ENCODE measurements at regions not wholly inside any gene's neighbourhood (a gene's known extent, or its start where the extent isn't known, plus 50 kb on each side); places are given as distances from the start of the nearest gene placed in this dataset.

GRCh38 chr4:3877236-3877635 is 111.1 kb downstream of the ADRA2C start:
- intact Hi-C loops (cut with micrococcal nuclease) = no loop called here
- DNase-seq (no peak), ATAC-seq (no peak)
- H3K9me3 ChIP-seq (ENCODE audit: low read length) = no peaks in the 10 kb centered on the region
- no peaks in the 10 kb centered on the region for H3K4me1 ChIP-seq (ENCODE audit: insufficient read depth, low read length)
- H3K27ac ChIP-seq (ENCODE audit: low read length) = no peak overlapping the region
- H3K9ac ChIP-seq (ENCODE audit: low read length) = no peak overlapping the region
- no peak overlapping the region for H3K4me3 ChIP-seq (ENCODE audit: low read length)
- TF ChIP-seq EZH2phosphoT487 (IDR thresholded peaks at IDR 0.05; ENCODE audit: borderline replicate concordance, low read length) = no peak
- TF ChIP-seq EZH2 (IDR thresholded peaks at IDR 0.05; ENCODE audit: low read length, unreplicated experiment) = no peak
- TF ChIP-seq, protein P1, sequence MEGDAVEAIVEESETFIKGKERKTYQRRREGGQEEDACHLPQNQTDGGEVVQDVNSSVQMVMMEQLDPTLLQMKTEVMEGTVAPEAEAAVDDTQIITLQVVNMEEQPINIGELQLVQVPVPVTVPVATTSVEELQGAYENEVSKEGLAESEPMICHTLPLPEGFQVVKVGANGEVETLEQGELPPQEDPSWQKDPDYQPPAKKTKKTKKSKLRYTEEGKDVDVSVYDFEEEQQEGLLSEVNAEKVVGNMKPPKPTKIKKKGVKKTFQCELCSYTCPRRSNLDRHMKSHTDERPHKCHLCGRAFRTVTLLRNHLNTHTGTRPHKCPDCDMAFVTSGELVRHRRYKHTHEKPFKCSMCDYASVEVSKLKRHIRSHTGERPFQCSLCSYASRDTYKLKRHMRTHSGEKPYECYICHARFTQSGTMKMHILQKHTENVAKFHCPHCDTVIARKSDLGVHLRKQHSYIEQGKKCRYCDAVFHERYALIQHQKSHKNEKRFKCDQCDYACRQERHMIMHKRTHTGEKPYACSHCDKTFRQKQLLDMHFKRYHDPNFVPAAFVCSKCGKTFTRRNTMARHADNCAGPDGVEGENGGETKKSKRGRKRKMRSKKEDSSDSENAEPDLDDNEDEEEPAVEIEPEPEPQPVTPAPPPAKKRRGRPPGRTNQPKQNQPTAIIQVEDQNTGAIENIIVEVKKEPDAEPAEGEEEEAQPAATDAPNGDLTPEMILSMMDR (conservative IDR thresholded peaks at IDR 0.05; ENCODE audit: low read depth, low read length) = no peak
- no peaks in the 10 kb centered on the region for H3K9me2 ChIP-seq (replicated peaks; ENCODE audit: low read length)
- no peak overlapping the region for H3K4me2 ChIP-seq (ENCODE audit: low read length)
- ChIA-PET CTCF (no interaction called here), POLR2A (ENCODE audit: unreplicated experiment) (no interaction called here)
- BruUV-seq (replicated peaks) = no TSS peak
- H3K79me2 ChIP-seq (ENCODE audit: low read length) = no peaks in the 10 kb centered on the region
- no peaks in the 10 kb centered on the region for H3F3A ChIP-seq (ENCODE audit: low read length, unreplicated experiment)
- H3K36me3 ChIP-seq (ENCODE audit: low read depth, low read length) = no peaks in the 10 kb centered on the region
- H4K20me1 ChIP-seq (ENCODE audit: low read length) = no peaks in the 10 kb centered on the region
- no peak overlapping the region for H2AFZ ChIP-seq (ENCODE audit: low read length)
- peaks cover 51% of the 10 kb centered on the region for H3K27me3 ChIP-seq (ENCODE audit: low read length)

DNA sequence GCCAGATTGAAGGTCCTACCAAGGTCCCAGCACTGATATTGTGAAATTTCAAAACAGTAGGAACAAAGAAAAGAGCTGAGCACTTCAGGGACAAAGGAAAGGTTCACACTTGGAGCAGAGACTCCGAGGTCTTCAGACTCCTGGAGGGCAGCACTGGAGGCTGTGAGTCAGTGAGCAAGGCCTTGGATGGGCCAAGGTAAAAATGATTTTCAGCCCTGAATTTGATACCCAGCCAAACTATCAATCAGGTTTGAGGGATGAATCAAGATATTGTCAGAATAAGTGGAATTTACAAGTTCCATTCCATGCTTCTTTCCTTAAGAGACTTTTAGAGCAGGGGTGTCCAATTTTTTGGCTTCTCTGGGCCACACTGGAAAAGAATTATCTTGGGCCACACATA is 111.7 kb downstream of the ADRA2C start:
- Histone ChIP-seq H3K9me3 (ENCODE audit: low read length) (no peaks in the 10 kb centered on the region), H3K36me3 (ENCODE audit: low read depth, low read length) (no peaks in the 10 kb centered on the region), H3K9me2 (replicated peaks; ENCODE audit: low read length) (no peaks in the 10 kb centered on the region), H3F3A (ENCODE audit: low read length, unreplicated experiment) (no peaks in the 10 kb centered on the region), H3K9ac (ENCODE audit: low read length) (no peak overlapping the region), H2AFZ (ENCODE audit: low read length) (no peak overlapping the region), H4K20me1 (ENCODE audit: low read length) (no peaks in the 10 kb centered on the region), H3K4me3 (ENCODE audit: low read length) (no peak overlapping the region), H3K4me2 (ENCODE audit: low read length) (no peak overlapping the region), H3K4me1 (ENCODE audit: insufficient read depth, low read length) (no peaks in the 10 kb centered on the region), H3K79me2 (ENCODE audit: low read length) (no peaks in the 10 kb centered on the region), H3K27me3 (ENCODE audit: low read length) (peaks cover 50% of the 10 kb centered on the region), H3K27ac (ENCODE audit: low read length) (no peak overlapping the region)
- DNase-seq = no peak
- ATAC-seq = no peak
- TF ChIP-seq, protein P1 (conservative IDR thresholded peaks at IDR 0.05; ENCODE audit: low read depth, low read length) = no peak
- TF ChIP-seq EZH2phosphoT487 (IDR thresholded peaks at IDR 0.05; ENCODE audit: borderline replicate concordance, low read length) (no peak), EZH2 (IDR thresholded peaks at IDR 0.05; ENCODE audit: low read length, unreplicated experiment) (no peak)
- no TSS peak for BruUV-seq (replicated peaks)
- CTCF ChIA-PET = no interaction called here
- POLR2A ChIA-PET (ENCODE audit: unreplicated experiment) = interaction anchor here (0.6 kb wide), 1 partner anchor 387 kb away, joined by 7 read pairs; no protein-coding TSS in a partner anchor
- intact Hi-C loops (cut with micrococcal nuclease) = no loop called here

- TF ChIP-seq EZH2 (IDR thresholded peaks at IDR 0.05; ENCODE audit: low read length, unreplicated experiment) = no peak
- TF ChIP-seq EZH2phosphoT487 (IDR thresholded peaks at IDR 0.05; ENCODE audit: borderline replicate concordance, low read length) = no peak
- TF ChIP-seq, protein P1 (conservative IDR thresholded peaks at IDR 0.05; ENCODE audit: low read depth, low read length) = no peak
- Histone ChIP-seq H3K4me3 (ENCODE audit: low read length) (no peak overlapping the region), H3F3A (ENCODE audit: low read length, unreplicated experiment) (no peaks in the 10 kb centered on the region), H3K79me2 (ENCODE audit: low read length) (no peaks in the 10 kb centered on the region), H3K4me2 (ENCODE audit: low read length) (no peak overlapping the region), H2AFZ (ENCODE audit: low read length) (no peak overlapping the region), H4K20me1 (ENCODE audit: low read length) (no peaks in the 10 kb centered on the region), H3K27me3 (ENCODE audit: low read length) (peaks cover 51% of the 10 kb centered on the region), H3K9ac (ENCODE audit: low read length) (no peak overlapping the region), H3K36me3 (ENCODE audit: low read depth, low read length) (no peaks in the 10 kb centered on the region), H3K9me2 (replicated peaks; ENCODE audit: low read length) (no peaks in the 10 kb centered on the region), H3K4me1 (ENCODE audit: insufficient read depth, low read length) (no peaks in the 10 kb centered on the region), H3K27ac (ENCODE audit: low read length) (no peak overlapping the region), H3K9me3 (ENCODE audit: low read length) (no peaks in the 10 kb centered on the region)
- ATAC-seq = no peak
- ChIA-PET POLR2A (ENCODE audit: unreplicated experiment) (no interaction called here), CTCF (no interaction called here)
- no TSS peak for BruUV-seq (replicated peaks)
- intact Hi-C loops (cut with micrococcal nuclease) = no loop called here
- peak; percentile 9 for DNase-seq
Measured at GRCh38 chr4:3878678-3879077, 112.5 kb downstream of the ADRA2C start.

Measured in PC-3 (cell line).